ENCODE measurements at regions not wholly inside any gene's neighbourhood (a gene's known extent, or its start where the extent isn't known, plus 50 kb on each side); places are given as distances from the start of the nearest gene placed in this dataset.

GRCh38 chr2:144998435-144998834 is 478.5 kb upstream of the ZEB2 start:
- TF ChIP-seq, protein P1, sequence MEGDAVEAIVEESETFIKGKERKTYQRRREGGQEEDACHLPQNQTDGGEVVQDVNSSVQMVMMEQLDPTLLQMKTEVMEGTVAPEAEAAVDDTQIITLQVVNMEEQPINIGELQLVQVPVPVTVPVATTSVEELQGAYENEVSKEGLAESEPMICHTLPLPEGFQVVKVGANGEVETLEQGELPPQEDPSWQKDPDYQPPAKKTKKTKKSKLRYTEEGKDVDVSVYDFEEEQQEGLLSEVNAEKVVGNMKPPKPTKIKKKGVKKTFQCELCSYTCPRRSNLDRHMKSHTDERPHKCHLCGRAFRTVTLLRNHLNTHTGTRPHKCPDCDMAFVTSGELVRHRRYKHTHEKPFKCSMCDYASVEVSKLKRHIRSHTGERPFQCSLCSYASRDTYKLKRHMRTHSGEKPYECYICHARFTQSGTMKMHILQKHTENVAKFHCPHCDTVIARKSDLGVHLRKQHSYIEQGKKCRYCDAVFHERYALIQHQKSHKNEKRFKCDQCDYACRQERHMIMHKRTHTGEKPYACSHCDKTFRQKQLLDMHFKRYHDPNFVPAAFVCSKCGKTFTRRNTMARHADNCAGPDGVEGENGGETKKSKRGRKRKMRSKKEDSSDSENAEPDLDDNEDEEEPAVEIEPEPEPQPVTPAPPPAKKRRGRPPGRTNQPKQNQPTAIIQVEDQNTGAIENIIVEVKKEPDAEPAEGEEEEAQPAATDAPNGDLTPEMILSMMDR (IDR thresholded peaks at IDR 0.05), result no peak
- TF ChIP-seq POLR2A (IDR thresholded peaks at IDR 0.05), result no peak

Data from sigmoid colon (tissue), 3 donors.